GM23248 (cell line): ENCODE measurements at regions not wholly inside any gene's neighbourhood (a gene's known extent, or its start where the extent isn't known, plus 50 kb on each side); places are given as distances from the start of the nearest gene placed in this dataset.
A peak's percentile ranks its signal among the peaks of the same experiment; 100 is the strongest.

Source experiments
- DNase-seq: peaks from one replicate; pipeline ENCODE4 v3.0.0-alpha.2; 2015
- H2AFZ ChIP-seq: fragments of 200-600 bp; sonication (generic); 2 replicates; pipeline ENCODE4 v1.6.1; 2016; ENCODE audit warnings: antibody characterized with exemption
- H3F3A ChIP-seq: fragments of 200-600 bp; sonication (generic); 2 replicates; pipeline ENCODE4 v1.6.1; 2016; ENCODE audit warnings: mild to moderate bottlenecking, antibody characterized with exemption, mixed run types; ENCODE audit not compliant: insufficient read depth
- H3K27ac ChIP-seq: fragments of 200-600 bp; sonication (generic); 2 replicates; pipeline ENCODE4 v1.5.1; 2016; ENCODE audit warnings: mild to moderate bottlenecking
- H3K27me3 ChIP-seq: fragments of 200-600 bp; sonication (generic); replicated peaks from 2 replicates; pipeline ENCODE4 v1.6.1; 2016; ENCODE audit warnings: mild to moderate bottlenecking; ENCODE audit not compliant: insufficient read depth
- H3K36me3 ChIP-seq: fragments of 200-600 bp; sonication (generic); 2 replicates; pipeline ENCODE4 v1.6.1; 2016; ENCODE audit warnings: low read depth, mild to moderate bottlenecking
- H3K4me1 ChIP-seq: fragments of 200-600 bp; sonication (generic); 2 replicates; pipeline ENCODE4 v1.6.1; 2016; ENCODE audit warnings: mild to moderate bottlenecking; ENCODE audit not compliant: insufficient read depth
- H3K4me2 ChIP-seq: fragments of 200-600 bp; sonication (generic); one replicate; pipeline ENCODE4 v1.6.1; 2016; ENCODE audit warnings: mild to moderate bottlenecking; ENCODE audit not compliant: unreplicated experiment
- H3K4me3 ChIP-seq: fragments of 200-600 bp; sonication (generic); 2 replicates; pipeline ENCODE4 v1.5.1; 2016; ENCODE audit warnings: mild to moderate bottlenecking
- H3K79me2 ChIP-seq: fragments of 200-600 bp; sonication (generic); 2 replicates; pipeline ENCODE4 v1.6.1; 2016; ENCODE audit warnings: mild to moderate bottlenecking; ENCODE audit not compliant: insufficient read depth
- H3K9ac ChIP-seq: fragments of 200-600 bp; sonication (generic); 2 replicates; pipeline ENCODE4 v1.6.1; 2016; ENCODE audit warnings: mild to moderate bottlenecking
- H3K9me2 ChIP-seq: fragments of 200-600 bp; sonication (generic); 2 replicates; pipeline ENCODE4 v1.6.1; 2016; ENCODE audit warnings: mixed run types, mild to moderate bottlenecking, moderate library complexity; ENCODE audit not compliant: insufficient read depth
- H3K9me3 ChIP-seq: fragments of 200-600 bp; sonication (generic); one replicate; pipeline ENCODE4 v1.6.1; 2017; ENCODE audit warnings: low read depth
- H4K20me1 ChIP-seq: fragments of 200-600 bp; sonication (generic); 2 replicates; pipeline ENCODE4 v1.6.0; 2016; ENCODE audit not compliant: insufficient read depth
- EZH2 ChIP-seq: fragments of 200-600 bp; sonication (generic); IDR thresholded peaks from 2 replicates; pipeline ENCODE4 v1.6.1; 2018; ENCODE audit warnings: antibody characterized with exemption, mild to moderate bottlenecking; ENCODE audit not compliant: insufficient read depth, poor library complexity, severe bottlenecking
- EZH2phosphoT487 ChIP-seq: fragments of 200-600 bp; sonication (generic); IDR thresholded peaks from 2 replicates; pipeline ENCODE4 v1.6.1; 2018; ENCODE audit warnings: antibody characterized with exemption, moderate library complexity, mild to moderate bottlenecking, low read depth; ENCODE audit not compliant: insufficient read depth
- WGBS, 2 experiments: methylation state at CpG; one replicate each; pipeline ENCODE4 v1.1.6; 2015 to 2017; ENCODE audit warnings: low lambda C conversion rate in 2 of 2, low coverage in 1 of 2; ENCODE audit errors: missing lambda C conversion rate in 2 of 2; 5-methylcytosine and 5-hydroxymethylcytosine counted together
- in situ Hi-C: fragments of 300-500 bp; cut with MboI; formaldehyde crosslinking; loops from 2 replicates; pipeline ENCODE4 v1.15.0; 2020

DNA sequence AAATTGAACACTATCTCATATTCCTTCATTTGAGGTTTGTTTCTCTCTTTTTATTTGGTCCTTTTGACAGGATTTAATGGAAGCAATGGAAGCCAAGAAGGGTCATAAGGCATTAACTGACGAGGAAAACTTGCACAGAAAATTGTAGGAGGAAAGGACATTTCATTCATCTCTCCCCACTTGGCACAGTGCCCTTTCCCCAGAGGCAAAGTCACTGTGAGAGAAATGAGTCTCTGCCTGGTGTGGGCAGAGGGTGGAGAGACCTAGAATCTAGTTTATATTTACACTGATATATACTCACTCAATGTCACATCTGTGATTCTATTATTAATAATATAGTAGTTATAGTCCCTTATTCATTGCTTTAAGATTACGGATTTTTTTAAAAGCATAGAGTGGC is 324.6 kb upstream of the IL12A start:
- no peaks in the 10 kb centered on the region for H3K9me3 ChIP-seq
- no peaks in the 10 kb centered on the region; the same call in 1 of the 2 replicates for H3K27me3 ChIP-seq
- in situ Hi-C loops = no loop called here
- no peak overlapping the region for H2AFZ ChIP-seq
- no peak for TF ChIP-seq EZH2phosphoT487
- no peak for TF ChIP-seq EZH2
- no peak overlapping the region for H3K27ac ChIP-seq
- H3K9me2 ChIP-seq = no peaks in the 10 kb centered on the region
- H3K9ac ChIP-seq = no peak overlapping the region
- no peak overlapping the region for H3K4me3 ChIP-seq
- DNase-seq = peak; percentile 8
- no peak overlapping the region for H3K4me2 ChIP-seq
- H3K36me3 ChIP-seq = no peaks in the 10 kb centered on the region
- H3F3A ChIP-seq = no peaks in the 10 kb centered on the region
- no peaks in the 10 kb centered on the region for H4K20me1 ChIP-seq
- H3K4me1 ChIP-seq = 0 out of 2 replicates have a peak, but pooled peaks cover 3% of the 10 kb centered on the region
- 76 to 77% methylated on average over 2 of the region's 2 CpGs for WGBS, 2 experiments
- no peaks in the 10 kb centered on the region for H3K79me2 ChIP-seq

DNA sequence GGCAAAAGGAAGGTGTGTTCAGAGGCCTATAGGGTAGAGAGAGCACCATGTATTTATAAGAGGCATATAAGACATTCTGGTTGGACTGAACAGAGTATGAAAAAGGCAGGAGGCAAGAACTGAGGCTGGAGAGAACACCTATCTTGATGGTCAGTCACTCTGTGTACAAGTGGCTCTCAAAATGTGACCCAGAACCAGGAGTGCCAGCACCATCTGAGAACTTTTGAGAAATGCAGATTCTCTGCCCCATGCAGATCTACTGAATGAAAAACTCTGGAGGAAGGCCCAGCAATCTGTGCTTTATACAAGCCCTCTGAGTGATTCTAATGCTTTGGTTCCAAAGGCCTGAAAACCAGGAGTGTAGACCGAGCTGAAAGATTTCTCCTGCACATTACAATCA is 324.0 kb upstream of the IL12A start:
- H3K27ac ChIP-seq = no peak overlapping the region
- no peaks in the 10 kb centered on the region for H3K9me3 ChIP-seq
- no peak overlapping the region for H3K9ac ChIP-seq
- no peak for DNase-seq
- in situ Hi-C loops = no loop called here
- H3K27me3 ChIP-seq = no peaks in the 10 kb centered on the region
- no peaks in the 10 kb centered on the region for H3K9me2 ChIP-seq
- no peaks in the 10 kb centered on the region for H3K36me3 ChIP-seq
- no peaks in the 10 kb centered on the region for H4K20me1 ChIP-seq
- no peak overlapping the region for H3K4me3 ChIP-seq
- no peak overlapping the region for H2AFZ ChIP-seq
- H3K4me1 ChIP-seq = 0 out of 2 replicates have a peak, but pooled peaks cover 8% of the 10 kb centered on the region
- TF ChIP-seq EZH2phosphoT487 (no peak), EZH2 (no peak)
- no peaks in the 10 kb centered on the region for H3K79me2 ChIP-seq
- no peaks in the 10 kb centered on the region for H3F3A ChIP-seq
- H3K4me2 ChIP-seq = no peak overlapping the region
- 52 to 70% methylated on average over 1 of the region's 1 CpG for WGBS, 2 experiments

DNA sequence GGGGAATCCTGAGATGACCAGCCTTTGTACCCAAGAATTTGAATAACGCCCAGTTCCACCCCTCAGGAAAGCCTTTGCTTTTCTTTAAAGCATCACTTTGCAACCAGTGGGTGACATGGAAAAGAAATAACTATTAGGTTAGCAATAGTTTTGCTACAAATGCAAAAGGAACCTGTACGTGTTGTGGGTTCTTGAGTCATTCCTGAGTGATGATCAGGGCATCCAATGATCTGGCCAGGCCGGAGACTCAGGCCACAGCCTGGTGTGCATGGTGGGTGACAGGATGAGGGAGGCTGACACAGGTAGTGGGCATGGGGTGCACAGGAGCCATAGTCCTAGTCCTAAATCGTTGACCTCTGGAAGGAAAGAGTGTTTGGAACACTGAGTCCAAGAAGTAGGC is 321.4 kb upstream of the IL12A start:
- 59 to 67% methylated on average over 4 of the region's 4 CpGs for WGBS, 2 experiments
- Histone ChIP-seq H3K9me2 (no peaks in the 10 kb centered on the region), H3F3A (no peaks in the 10 kb centered on the region), H2AFZ (no peak overlapping the region), H3K4me3 (no peak overlapping the region), H4K20me1 (no peaks in the 10 kb centered on the region), H3K27ac (no peak overlapping the region), H3K9ac (no peak overlapping the region), H3K27me3 (no peaks in the 10 kb centered on the region), H3K79me2 (no peaks in the 10 kb centered on the region), H3K36me3 (no peaks in the 10 kb centered on the region), H3K4me2 (no peak overlapping the region), H3K4me1 (0 out of 2 replicates have a peak, but pooled peaks cover 8% of the 10 kb centered on the region), H3K9me3 (no peaks in the 10 kb centered on the region)
- no peak for TF ChIP-seq EZH2phosphoT487
- no peak for TF ChIP-seq EZH2
- peak; percentile 9 for DNase-seq
- in situ Hi-C loops = no loop called here

GRCh38 chr3:159668461-159668860 is 320.2 kb upstream of the IL12A start:
- no peaks in the 10 kb centered on the region for H3K36me3 ChIP-seq

DNA sequence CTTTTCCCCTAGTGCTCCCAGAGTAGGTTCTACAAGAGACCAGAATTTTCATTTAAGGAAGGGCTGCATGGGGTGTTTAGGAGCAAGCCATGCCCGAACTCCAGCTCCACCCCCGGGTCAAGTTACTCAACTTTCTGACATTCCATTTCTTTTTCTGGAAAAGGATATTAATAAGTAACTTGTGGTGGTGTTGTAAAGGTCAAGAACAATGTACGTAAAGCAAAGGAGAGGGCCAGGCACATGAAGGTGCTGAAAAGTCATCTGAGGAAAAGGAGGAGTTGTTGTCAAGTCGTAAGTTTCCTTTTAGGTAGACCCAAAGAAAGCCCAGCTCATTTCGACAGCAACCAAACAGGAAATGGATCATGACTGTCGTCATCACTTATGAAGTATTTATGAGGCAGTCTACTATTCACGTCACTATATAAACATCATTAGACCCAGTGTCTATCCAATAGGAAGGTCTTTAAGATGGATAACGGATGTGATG is 319.6 kb upstream of the IL12A start:
- no peaks in the 10 kb centered on the region for H3K79me2 ChIP-seq
- H3K9me3 ChIP-seq = no peaks in the 10 kb centered on the region
- no peak overlapping the region for H3K4me3 ChIP-seq
- TF ChIP-seq EZH2phosphoT487 (no peak), EZH2 (no peak)
- H3K4me1 ChIP-seq = 0 out of 2 replicates have a peak, but pooled peaks cover 8% of the 10 kb centered on the region
- H4K20me1 ChIP-seq = no peaks in the 10 kb centered on the region
- no peaks in the 10 kb centered on the region for H3F3A ChIP-seq
- no peaks in the 10 kb centered on the region for H3K9me2 ChIP-seq
- no peaks in the 10 kb centered on the region for H3K36me3 ChIP-seq
- H3K9ac ChIP-seq = no peak overlapping the region
- H2AFZ ChIP-seq = 0 out of 2 replicates have a peak overlapping the region, but pooled peaks have one; percentile 5
- no peaks in the 10 kb centered on the region for H3K27me3 ChIP-seq
- 55 to 60% methylated on average over 8 of the region's 8 CpGs for WGBS, 2 experiments
- in situ Hi-C loops = no loop called here
- H3K27ac ChIP-seq = no peak overlapping the region
- no peak overlapping the region for H3K4me2 ChIP-seq
- peak; percentile 32 for DNase-seq

More at GRCh38 chr3:159668461-159668860, 320.2 kb upstream of the IL12A start:
- H3K79me2 ChIP-seq = no peaks in the 10 kb centered on the region
- H3K27ac ChIP-seq = no peak overlapping the region
- 68 to 81% methylated on average over 3 of the region's 3 CpGs for WGBS, 2 experiments
- 0 out of 2 replicates have a peak, but pooled peaks cover 8% of the 10 kb centered on the region for H3K4me1 ChIP-seq
- H3K27me3 ChIP-seq = no peaks in the 10 kb centered on the region
- no peak overlapping the region for H3K4me3 ChIP-seq
- no peaks in the 10 kb centered on the region for H3F3A ChIP-seq
- H3K9me2 ChIP-seq = no peaks in the 10 kb centered on the region
- no peak overlapping the region for H2AFZ ChIP-seq
- in situ Hi-C loops = no loop called here
- TF ChIP-seq EZH2 (no peak), EZH2phosphoT487 (no peak)
- no peak overlapping the region for H3K9ac ChIP-seq
- no peaks in the 10 kb centered on the region for H4K20me1 ChIP-seq
- no peaks in the 10 kb centered on the region for H3K9me3 ChIP-seq
- DNase-seq = no peak
- no peak overlapping the region for H3K4me2 ChIP-seq
